Astrocyte (in vitro differentiated cells and primary cell): ENCODE measurements at regions not wholly inside any gene's neighbourhood (a gene's known extent, or its start where the extent isn't known, plus 50 kb on each side); places are given as distances from the start of the nearest gene placed in this dataset.
"Not testable (repeated sequence)": the region's sequence is repeated elsewhere in the genome, so short reads cannot be mapped to it uniquely, and the experiment has no call there.

ENCODE experiments used
- DNase-seq: peaks from one replicate; pipeline ENCODE4 v3.0.0-alpha.2; 2010; ENCODE audit warnings: low read depth
- FAIRE-seq: peaks from 2 replicates; lab custom pipeline; 2011; peaks lifted over from hg19 to GRCh38; lab: Jason Lieb, UNC
- H2AFZ ChIP-seq: 2 replicates; pipeline ENCODE4 v1.6.0; 2012; ENCODE audit warnings: low read depth, low read length, inconsistent platforms
- H3K27ac ChIP-seq: 2 replicates; pipeline ENCODE4 v1.5.1; 2011; ENCODE audit warnings: low read depth, low read length, inconsistent platforms
- H3K27me3 ChIP-seq: 2 replicates; pipeline ENCODE4 v1.6.0; 2011; ENCODE audit warnings: low read length, inconsistent platforms; ENCODE audit not compliant: insufficient read depth
- H3K36me3 ChIP-seq: 2 replicates; pipeline ENCODE4 v1.5.1; 2011; ENCODE audit warnings: low read length, inconsistent platforms; ENCODE audit not compliant: insufficient read depth
- H3K4me1 ChIP-seq: 2 replicates; pipeline ENCODE4 v1.5.1; 2011; ENCODE audit warnings: low read length, inconsistent platforms; ENCODE audit not compliant: insufficient read depth
- H3K4me2 ChIP-seq: 2 replicates; pipeline ENCODE4 v1.6.0; 2012; ENCODE audit warnings: low read length, inconsistent platforms
- H3K4me3 ChIP-seq: 2 replicates; pipeline ENCODE4 v1.5.1; 2011; ENCODE audit warnings: low read depth, mild to moderate bottlenecking, low read length, inconsistent platforms; ENCODE audit not compliant: insufficient read depth
- H3K79me2 ChIP-seq: 2 replicates; pipeline ENCODE4 v1.6.0; 2012; ENCODE audit warnings: mild to moderate bottlenecking, low read length, inconsistent platforms; ENCODE audit not compliant: insufficient read depth
- H3K9ac ChIP-seq: 2 replicates; pipeline ENCODE4 v1.6.0; 2012; ENCODE audit warnings: mild to moderate bottlenecking, low read length, inconsistent platforms
- H3K9me3 ChIP-seq: 2 replicates; pipeline ENCODE4 v1.5.1; 2012; ENCODE audit warnings: low read depth, mild to moderate bottlenecking, low read length, inconsistent platforms; ENCODE audit not compliant: insufficient read depth
- H4K20me1 ChIP-seq: 2 replicates; pipeline ENCODE4 v1.6.0; 2012; ENCODE audit warnings: low read length, inconsistent platforms; ENCODE audit not compliant: insufficient read depth
- H3K27ac Mint-ChIP-seq: one replicate; pipeline ENCODE4 v1.8.0; 2021; ENCODE audit warnings: mild to moderate bottlenecking, mixed read lengths; ENCODE audit not compliant: unreplicated experiment
- H3K27me3 Mint-ChIP-seq: one replicate; pipeline ENCODE4 v1.8.0; 2021; ENCODE audit warnings: low read depth, mixed read lengths; ENCODE audit not compliant: unreplicated experiment
- H3K36me3 Mint-ChIP-seq: one replicate; pipeline ENCODE4 v1.8.0; 2021; ENCODE audit warnings: low read depth, mixed read lengths; ENCODE audit not compliant: unreplicated experiment
- H3K4me1 Mint-ChIP-seq: one replicate; pipeline ENCODE4 v1.8.0; 2021; ENCODE audit warnings: low read depth, mixed read lengths; ENCODE audit not compliant: unreplicated experiment
- H3K4me3 Mint-ChIP-seq: one replicate; pipeline ENCODE4 v1.8.0; 2021; ENCODE audit warnings: mild to moderate bottlenecking, moderate library complexity, mixed read lengths; ENCODE audit not compliant: unreplicated experiment
- H3K9me3 Mint-ChIP-seq: one replicate; pipeline ENCODE4 v1.8.0; 2021; ENCODE audit warnings: mild to moderate bottlenecking, mixed read lengths; ENCODE audit not compliant: unreplicated experiment
- CTCF ChIP-seq: IDR thresholded peaks from 2 replicates; pipeline ENCODE4 v1.5.1; 2011; ENCODE audit warnings: low read depth, mild to moderate bottlenecking, inconsistent platforms, low read length, moderate library complexity; ENCODE audit not compliant: insufficient read depth
- EZH2 ChIP-seq: IDR thresholded peaks from 2 replicates; pipeline ENCODE4 v1.6.1; 2012; ENCODE audit warnings: mild to moderate bottlenecking, low read length, inconsistent platforms; ENCODE audit not compliant: insufficient read depth

GRCh38 chr2:128514555-128514955 is 195.9 kb upstream of the HS6ST1 start:
- Histone ChIP-seq H3K4me3 (no peak overlapping the region), H3K36me3 (no peaks in the 10 kb centered on the region), H3K27me3 (no peaks in the 10 kb centered on the region), H3K4me2 (no peak overlapping the region), H3K9ac (no peak overlapping the region), H3K27ac (no peak overlapping the region), H4K20me1 (no peaks in the 10 kb centered on the region), H3K79me2 (no peaks in the 10 kb centered on the region), H2AFZ (no peak overlapping the region), H3K9me3 (no peaks in the 10 kb centered on the region), H3K4me1 (no peaks in the 10 kb centered on the region)
- H3K27me3 Mint-ChIP-seq = peaks cover 25% of the 10 kb centered on the region
- DNase-seq = no peak
- FAIRE-seq = no peak
- TF ChIP-seq EZH2 (no peak), CTCF (no peak)
- H3K4me1 Mint-ChIP-seq = no peaks in the 10 kb centered on the region
- H3K36me3 Mint-ChIP-seq = no peaks in the 10 kb centered on the region
- H3K9me3 Mint-ChIP-seq = no peaks in the 10 kb centered on the region
- no peak overlapping the region for H3K4me3 Mint-ChIP-seq
- no peak overlapping the region for H3K27ac Mint-ChIP-seq

- Mint-ChIP-seq H3K27ac (no peak overlapping the region), H3K4me3 (no peak overlapping the region), H3K27me3 (peaks cover 30% of the 10 kb centered on the region), H3K4me1 (peaks cover 7% of the 10 kb centered on the region), H3K36me3 (no peaks in the 10 kb centered on the region), H3K9me3 (no peaks in the 10 kb centered on the region)
- FAIRE-seq (no peak), DNase-seq (no peak)
- H3K4me2 ChIP-seq = no peak overlapping the region
- H2AFZ ChIP-seq = no peak overlapping the region
- no peak overlapping the region for H3K4me3 ChIP-seq
- no peaks in the 10 kb centered on the region for H4K20me1 ChIP-seq
- peaks cover 3% of the 10 kb centered on the region for H3K4me1 ChIP-seq
- no peaks in the 10 kb centered on the region for H3K27me3 ChIP-seq
- TF ChIP-seq EZH2 (no peak), CTCF (no peak)
- no peaks in the 10 kb centered on the region for H3K36me3 ChIP-seq
- no peak overlapping the region for H3K27ac ChIP-seq
- no peaks in the 10 kb centered on the region for H3K9me3 ChIP-seq
- H3K9ac ChIP-seq = no peak overlapping the region
- no peaks in the 10 kb centered on the region for H3K79me2 ChIP-seq
These were observed 198.3 kb upstream of the HS6ST1 start for GRCh38 chr2:128516938-128517337.

- H3K36me3 Mint-ChIP-seq, DNase-seq, H3K4me2 ChIP-seq, H3K27me3 ChIP-seq, H3K4me3 Mint-ChIP-seq, H3K27ac Mint-ChIP-seq, H3K4me3 ChIP-seq, H2AFZ ChIP-seq, H3K9me3 ChIP-seq, H3K79me2 ChIP-seq, H4K20me1 ChIP-seq, H3K27ac ChIP-seq, H3K9me3 Mint-ChIP-seq, H3K4me1 Mint-ChIP-seq, H3K36me3 ChIP-seq, H3K4me1 ChIP-seq, H3K9ac ChIP-seq, FAIRE-seq: not testable (repeated sequence)
- H3K27me3 Mint-ChIP-seq = peaks cover 21% of the 10 kb centered on the region
These were observed 200.4 kb upstream of the HS6ST1 start for GRCh38 chr2:128519028-128519427.
